ENCODE measurements at regions not wholly inside any gene's neighbourhood (a gene's known extent, or its start where the extent isn't known, plus 50 kb on each side); places are given as distances from the start of the nearest gene placed in this dataset.

DNA sequence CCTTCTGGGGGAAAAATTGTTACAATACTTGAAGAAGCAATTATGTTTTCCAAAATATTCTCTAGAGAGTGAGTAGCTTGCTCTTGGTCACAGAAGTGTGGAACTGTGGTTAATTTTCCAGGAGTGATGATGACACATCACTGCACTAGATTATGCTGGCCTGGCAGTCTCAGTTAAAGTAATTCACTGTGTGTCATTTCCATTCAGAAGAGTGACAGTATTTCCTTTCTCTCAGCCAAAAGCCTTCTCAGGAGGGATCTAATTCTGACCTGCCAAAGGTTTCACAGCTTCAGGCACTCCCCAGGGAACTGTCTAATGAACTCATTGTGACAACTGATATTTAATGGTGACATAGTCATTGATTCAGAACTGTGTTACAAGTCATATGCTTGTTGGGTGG lies 517.5 kb downstream of the TBC1D32 start:
- TF ChIP-seq SMC3 (conservative IDR thresholded peaks at IDR 0.05; ENCODE audit: poor library complexity) = peak; percentile 21
- TF ChIP-seq, protein P1, sequence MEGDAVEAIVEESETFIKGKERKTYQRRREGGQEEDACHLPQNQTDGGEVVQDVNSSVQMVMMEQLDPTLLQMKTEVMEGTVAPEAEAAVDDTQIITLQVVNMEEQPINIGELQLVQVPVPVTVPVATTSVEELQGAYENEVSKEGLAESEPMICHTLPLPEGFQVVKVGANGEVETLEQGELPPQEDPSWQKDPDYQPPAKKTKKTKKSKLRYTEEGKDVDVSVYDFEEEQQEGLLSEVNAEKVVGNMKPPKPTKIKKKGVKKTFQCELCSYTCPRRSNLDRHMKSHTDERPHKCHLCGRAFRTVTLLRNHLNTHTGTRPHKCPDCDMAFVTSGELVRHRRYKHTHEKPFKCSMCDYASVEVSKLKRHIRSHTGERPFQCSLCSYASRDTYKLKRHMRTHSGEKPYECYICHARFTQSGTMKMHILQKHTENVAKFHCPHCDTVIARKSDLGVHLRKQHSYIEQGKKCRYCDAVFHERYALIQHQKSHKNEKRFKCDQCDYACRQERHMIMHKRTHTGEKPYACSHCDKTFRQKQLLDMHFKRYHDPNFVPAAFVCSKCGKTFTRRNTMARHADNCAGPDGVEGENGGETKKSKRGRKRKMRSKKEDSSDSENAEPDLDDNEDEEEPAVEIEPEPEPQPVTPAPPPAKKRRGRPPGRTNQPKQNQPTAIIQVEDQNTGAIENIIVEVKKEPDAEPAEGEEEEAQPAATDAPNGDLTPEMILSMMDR (IDR thresholded peaks at IDR 0.05; ENCODE audit: poor library complexity, severe bottlenecking) = no peak

Data from neural cell (in vitro differentiated cells).